Mesenchymal stem cell (in vitro differentiated cells and primary cell): ENCODE measurements at regions not wholly inside any gene's neighbourhood (a gene's known extent, or its start where the extent isn't known, plus 50 kb on each side); places are given as distances from the start of the nearest gene placed in this dataset.
A peak's percentile ranks its signal among the peaks of the same experiment; 100 is the strongest.

Source experiments
- DNase-seq: peaks from one replicate; pipeline ENCODE4 v3.0.0-alpha.2; 2013
- H2AFZ ChIP-seq: one replicate; pipeline ENCODE4 v1.6.1; 2013; ENCODE audit warnings: low read depth, mild to moderate bottlenecking, control low read depth, inconsistent platforms, low read length, moderate library complexity
- H2AK5ac ChIP-seq: 2 replicates; pipeline ENCODE4 v1.6.1; 2013; ENCODE audit warnings: low read length, moderate library complexity, mild to moderate bottlenecking, inconsistent platforms; ENCODE audit not compliant: severe bottlenecking
- H2BK120ac ChIP-seq: one replicate; pipeline ENCODE4 v1.6.1; 2013; ENCODE audit warnings: low read depth, mild to moderate bottlenecking, inconsistent platforms, low read length, moderate library complexity
- H2BK12ac ChIP-seq, 2 experiments: one replicate each; pipeline ENCODE4 v1.6.1; 2013; ENCODE audit warnings: inconsistent platforms in 2 of 2, low read length in 2 of 2, mild to moderate bottlenecking in 2 of 2, moderate library complexity in 2 of 2, control low read depth in 1 of 2
- H2BK15ac ChIP-seq: one replicate; pipeline ENCODE4 v1.6.1; 2013; ENCODE audit warnings: mild to moderate bottlenecking, low read depth, inconsistent platforms; ENCODE audit not compliant: poor library complexity, severe bottlenecking
- H2BK5ac ChIP-seq: 2 replicates; pipeline ENCODE4 v1.6.1; 2013; ENCODE audit warnings: low read depth, mild to moderate bottlenecking, low read length, control low read depth, inconsistent platforms; ENCODE audit not compliant: poor library complexity, severe bottlenecking
- H3K14ac ChIP-seq, 2 experiments: one replicate each; pipeline ENCODE4 v1.6.1; 2013; ENCODE audit warnings: inconsistent platforms in 2 of 2, low read length in 2 of 2, control low read depth in 1 of 2, mild to moderate bottlenecking in 1 of 2, moderate library complexity in 1 of 2
- H3K18ac ChIP-seq, 2 experiments: one replicate each; pipeline ENCODE4 v1.6.1; 2013; ENCODE audit warnings: inconsistent platforms in 2 of 2, low read length in 2 of 2, control low read depth in 1 of 2, low read depth in 1 of 2, mild to moderate bottlenecking in 1 of 2
- H3K23ac ChIP-seq, 2 experiments: one replicate each; pipeline ENCODE4 v1.6.1; 2013; ENCODE audit warnings: inconsistent platforms in 2 of 2, low read length in 2 of 2, mild to moderate bottlenecking in 2 of 2, moderate library complexity in 2 of 2, control low read depth in 1 of 2
- H3K27ac ChIP-seq: 2 replicates; pipeline ENCODE4 v1.5.1; 2013; ENCODE audit warnings: mild to moderate bottlenecking, moderate library complexity, low read length, control low read depth, inconsistent platforms; ENCODE audit not compliant: poor library complexity, severe bottlenecking
- H3K27me3 ChIP-seq, 2 experiments: 2 replicates each; pipeline versions ENCODE4 v1.6.1 to v1.7.0; 2013; ENCODE audit warnings: low read length in 2 of 2, mild to moderate bottlenecking in 2 of 2, moderate library complexity in 2 of 2, control low read depth in 1 of 2, inconsistent platforms in 1 of 2; ENCODE audit not compliant: control insufficient read depth in 1 of 2, insufficient read depth in 1 of 2
- H3K36me3 ChIP-seq, 2 experiments: 2 replicates each; pipeline versions ENCODE4 v1.6.1 to v1.7.0; 2013; ENCODE audit warnings: low read length in 2 of 2, control low read depth in 1 of 2, inconsistent platforms in 1 of 2, low read depth in 1 of 2, mild to moderate bottlenecking in 1 of 2; ENCODE audit not compliant: insufficient read depth in 2 of 2, control insufficient read depth in 1 of 2
- H3K4ac ChIP-seq, 2 experiments: one replicate each; pipeline ENCODE4 v1.6.1; 2013; ENCODE audit warnings: inconsistent platforms in 2 of 2, low read length in 2 of 2, mild to moderate bottlenecking in 2 of 2, moderate library complexity in 2 of 2, control low read depth in 1 of 2, low read depth in 1 of 2
- H3K4me1 ChIP-seq: 2 replicates; pipeline ENCODE4 v1.6.1; 2013; ENCODE audit warnings: low read depth, low read length, control low read depth; ENCODE audit not compliant: control insufficient read depth, insufficient read depth
- H3K4me2 ChIP-seq: 2 replicates; pipeline ENCODE4 v1.6.1; 2013; ENCODE audit warnings: low read length, mild to moderate bottlenecking, inconsistent platforms; ENCODE audit not compliant: poor library complexity, severe bottlenecking
- H3K4me3 ChIP-seq, 2 experiments: 2 replicates each; pipeline versions ENCODE4 v1.5.1 to v1.7.0; 2013; ENCODE audit warnings: low read length in 2 of 2, mild to moderate bottlenecking in 2 of 2, control low read depth in 1 of 2, low read depth in 1 of 2; ENCODE audit not compliant: insufficient read depth in 1 of 2
- H3K79me1 ChIP-seq: replicated peaks from 2 replicates; pipeline ENCODE4 v1.6.1; 2013; ENCODE audit warnings: mild to moderate bottlenecking, control low read depth, low read length, inconsistent platforms; ENCODE audit not compliant: poor library complexity, severe bottlenecking
- H3K9ac ChIP-seq: 2 replicates; pipeline ENCODE4 v1.7.0; 2013; ENCODE audit warnings: mild to moderate bottlenecking, low read length, moderate library complexity
- H3K9me3 ChIP-seq: 2 replicates; pipeline ENCODE4 v1.7.0; 2013; ENCODE audit warnings: mild to moderate bottlenecking, low read length; ENCODE audit not compliant: control insufficient read depth
- H4K8ac ChIP-seq: one replicate; pipeline ENCODE4 v1.6.1; 2013; ENCODE audit warnings: inconsistent platforms, mild to moderate bottlenecking, low read length, moderate library complexity
- H4K91ac ChIP-seq: one replicate; pipeline ENCODE4 v1.6.1; 2013; ENCODE audit warnings: mild to moderate bottlenecking, low read length, inconsistent platforms
- WGBS: methylation state at CpG from one replicate; pipeline ENCODE4 v1.1.7; 2013; ENCODE audit warnings: mixed read lengths; 5-methylcytosine and 5-hydroxymethylcytosine counted together

DNA sequence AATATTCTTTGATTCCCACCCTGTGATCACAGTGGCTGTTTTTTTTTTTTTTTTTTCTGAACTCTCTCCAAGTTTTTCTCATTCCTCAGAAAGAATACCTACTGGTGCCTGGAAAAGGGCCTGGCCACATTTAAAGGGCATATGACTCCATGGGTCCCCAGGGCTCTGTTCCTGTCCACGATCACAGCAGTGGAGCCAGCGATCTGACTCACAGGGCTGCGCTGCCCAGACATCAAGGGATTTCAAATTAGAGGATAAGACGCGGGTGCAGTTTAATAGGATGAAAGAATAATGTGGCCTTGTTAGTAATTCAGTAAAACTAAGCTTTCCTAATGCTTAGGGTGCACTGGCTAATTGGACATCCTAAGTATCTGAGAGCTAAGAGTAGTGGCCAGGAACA lies 175.1 kb upstream of the MSX2 start:
- Histone ChIP-seq H3K4me3 (no peak overlapping the region), H3K4ac (no peak overlapping the region), H2BK5ac (no peak overlapping the region), H2BK15ac (no peak overlapping the region), H3K36me3 (no peaks in the 10 kb centered on the region), H2AFZ (no peak overlapping the region), H2BK12ac (no peak overlapping the region), H2AK5ac (no peak overlapping the region), H3K27ac (no peak overlapping the region), H3K9ac (no peak overlapping the region), H3K27me3 (peaks cover 0 to 16% of the 10 kb centered on the region in 2 experiments), H4K91ac (no peak overlapping the region), H3K4me1 (no peaks in the 10 kb centered on the region), H3K23ac (no peak overlapping the region), H3K4me2 (no peak overlapping the region), H3K79me1 (no peaks in the 10 kb centered on the region), H3K9me3 (no peaks in the 10 kb centered on the region), H2BK120ac (no peak overlapping the region), H3K14ac (no peak overlapping the region), H4K8ac (no peak overlapping the region), H3K18ac (no peak overlapping the region)
- 75% methylated on average over 5 of the region's 5 CpGs for WGBS
- no peak for DNase-seq

DNA sequence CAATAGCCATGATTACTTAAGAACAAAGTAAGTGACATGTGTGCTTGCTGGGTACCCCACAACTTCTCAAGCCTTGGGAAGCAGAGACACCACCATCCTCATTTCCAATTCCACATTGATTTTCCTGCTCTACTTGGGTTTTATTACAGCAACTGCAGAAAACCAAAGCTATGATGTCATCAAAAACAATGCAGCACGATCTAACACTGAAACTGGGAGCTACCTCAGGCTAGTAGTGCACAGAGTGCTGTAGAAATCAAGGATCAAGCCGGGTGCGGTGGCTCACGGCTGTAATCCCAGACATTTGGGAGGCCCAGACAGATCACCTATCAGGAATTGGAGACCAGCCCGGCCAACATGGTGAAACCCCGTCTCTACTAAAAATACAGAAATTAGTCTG lies 174.4 kb upstream of the MSX2 start:
- Histone ChIP-seq H3K79me1 (no peaks in the 10 kb centered on the region), H3K9me3 (no peaks in the 10 kb centered on the region), H4K8ac (no peak overlapping the region), H3K14ac (no peak overlapping the region), H2AFZ (no peak overlapping the region), H3K36me3 (no peaks in the 10 kb centered on the region), H2BK15ac (no peak overlapping the region), H3K9ac (no peak overlapping the region), H3K4me3 (no peak overlapping the region), H2BK12ac (no peak overlapping the region), H2AK5ac (no peak overlapping the region), H3K4me2 (no peak overlapping the region), H3K4me1 (no peaks in the 10 kb centered on the region), H4K91ac (no peak overlapping the region), H2BK5ac (no peak overlapping the region), H3K18ac (no peak overlapping the region), H3K4ac (no peak overlapping the region), H3K27me3 (peaks cover 0 to 10% of the 10 kb centered on the region in 2 experiments), H2BK120ac (no peak overlapping the region), H3K23ac (no peak overlapping the region), H3K27ac (no peak overlapping the region)
- WGBS: 88% methylated on average over 6 of the region's 6 CpGs
- no peak for DNase-seq

DNA sequence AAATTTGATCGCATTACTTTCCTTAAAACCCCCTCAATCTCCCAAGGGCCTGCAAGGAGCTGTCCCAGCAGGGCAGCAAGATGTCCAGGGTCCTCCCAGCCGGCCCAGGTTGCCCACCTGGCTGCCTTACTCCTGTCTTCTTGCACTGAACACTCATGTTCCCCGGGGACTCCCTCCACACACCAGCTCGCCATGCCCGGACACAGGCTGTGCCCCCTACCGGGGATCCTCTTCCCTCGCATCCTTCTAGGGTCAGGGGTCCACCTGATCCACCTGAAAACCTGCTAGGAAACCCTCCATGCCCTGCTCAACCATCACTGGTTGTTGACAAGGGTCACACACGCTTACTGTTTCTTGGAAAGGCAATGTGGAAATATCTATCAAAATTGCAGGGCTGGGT lies 172.0 kb upstream of the MSX2 start:
- no peaks in the 10 kb centered on the region for H3K4me1 ChIP-seq
- H4K91ac ChIP-seq: peak overlapping the region; percentile 6
- no peak for DNase-seq
- H3K9ac ChIP-seq: no peak overlapping the region
- peak overlapping the region; percentile 23 for H4K8ac ChIP-seq
- no peak overlapping the region for H2BK120ac ChIP-seq
- H3K4me2 ChIP-seq: no peak overlapping the region
- H3K4ac ChIP-seq: no peak overlapping the region
- H2BK12ac ChIP-seq: no peak overlapping the region
- no peak overlapping the region for H3K27ac ChIP-seq
- no peaks in the 10 kb centered on the region for H3K36me3 ChIP-seq
- WGBS: 83% methylated on average over 7 of the region's 8 CpGs
- peak overlapping the region in 1 of 2 experiments; percentile 16 for H3K4me3 ChIP-seq
- no peak overlapping the region for H2AK5ac ChIP-seq
- no peak overlapping the region for H3K14ac ChIP-seq
- H3K18ac ChIP-seq: no peak overlapping the region
- no peak overlapping the region for H2BK5ac ChIP-seq
- H3K23ac ChIP-seq: no peak overlapping the region
- H3K27me3 ChIP-seq: no peaks in the 10 kb centered on the region
- H2BK15ac ChIP-seq: no peak overlapping the region
- no peak overlapping the region for H2AFZ ChIP-seq
- H3K79me1 ChIP-seq: no peaks in the 10 kb centered on the region
- no peaks in the 10 kb centered on the region for H3K9me3 ChIP-seq

DNA sequence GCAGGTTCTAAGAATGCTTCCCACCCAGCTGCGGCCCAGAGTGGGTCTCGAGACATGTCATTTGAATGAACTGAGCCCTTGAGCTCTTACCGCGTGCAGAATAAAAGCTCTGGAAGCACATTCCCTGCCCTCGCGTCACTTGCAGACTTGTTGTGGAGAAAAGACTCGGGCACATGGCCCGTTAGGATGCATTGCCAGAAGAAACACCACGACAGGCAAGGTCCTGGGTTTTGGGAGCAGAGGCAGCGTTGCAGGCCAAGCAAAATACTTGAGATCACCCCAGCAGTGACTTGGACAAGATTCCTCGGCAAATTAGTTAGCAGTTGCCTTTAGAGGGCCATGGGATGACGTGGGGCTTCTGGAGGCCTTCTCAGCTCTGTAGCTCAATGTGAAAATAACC lies 170.8 kb upstream of the MSX2 start:
- Histone ChIP-seq H3K27ac (no peak overlapping the region), H3K4me2 (no peak overlapping the region), H3K36me3 (no peaks in the 10 kb centered on the region), H3K4me3 (no peak overlapping the region), H3K18ac (no peak overlapping the region), H4K91ac (no peak overlapping the region), H2BK120ac (no peak overlapping the region), H3K27me3 (no peaks in the 10 kb centered on the region), H3K79me1 (no peaks in the 10 kb centered on the region), H3K4ac (no peak overlapping the region), H3K23ac (peak overlapping the region in 1 of 2 experiments; percentile 34), H4K8ac (no peak overlapping the region), H2BK15ac (no peak overlapping the region), H3K14ac (no peak overlapping the region), H3K4me1 (no peaks in the 10 kb centered on the region), H3K9ac (no peak overlapping the region), H2BK5ac (no peak overlapping the region), H2AK5ac (no peak overlapping the region), H3K9me3 (no peaks in the 10 kb centered on the region), H2BK12ac (no peak overlapping the region), H2AFZ (no peak overlapping the region)
- WGBS: 87% methylated on average over 12 of the region's 12 CpGs
- no peak for DNase-seq
